Mesothelial cell of epicardium (in vitro differentiated cells): ENCODE measurements at regions not wholly inside any gene's neighbourhood (a gene's known extent, or its start where the extent isn't known, plus 50 kb on each side); places are given as distances from the start of the nearest gene placed in this dataset.

Source experiments
- DNase-seq, 2 experiments: peaks; one replicate each; pipeline ENCODE4 v3.0.0; 2021; ENCODE audit warnings: low spot score in 2 of 2; ENCODE audit not compliant: unreplicated experiment in 2 of 2
- H3K27ac Mint-ChIP-seq: 2 replicates; pipeline ENCODE4 v1.8.0; 2021; ENCODE audit warnings: mixed read lengths
- H3K27me3 Mint-ChIP-seq: 2 replicates; pipeline ENCODE4 v1.8.0; 2021; ENCODE audit warnings: low read depth, mixed read lengths
- H3K36me3 Mint-ChIP-seq: 2 replicates; pipeline ENCODE4 v1.8.0; 2021; ENCODE audit warnings: mixed read lengths
- H3K4me1 Mint-ChIP-seq: 2 replicates; pipeline ENCODE4 v1.8.0; 2021; ENCODE audit warnings: mixed read lengths
- H3K4me3 Mint-ChIP-seq: 2 replicates; pipeline ENCODE4 v1.8.0; 2021; ENCODE audit warnings: mild to moderate bottlenecking, moderate library complexity, mixed read lengths
- H3K9me3 Mint-ChIP-seq: 2 replicates; pipeline ENCODE4 v1.8.0; 2021; ENCODE audit warnings: mixed read lengths
- CTCF ChIP-seq: fragments of 200-600 bp; sonication (generic); IDR thresholded peaks from one replicate; pipeline ENCODE4 v1.5.0; 2021; ENCODE audit warnings: antibody characterized with exemption; ENCODE audit not compliant: unreplicated experiment

GRCh38 chr6:22873513-22874136, 304.3 kb downstream of the HDGFL1 start:
- Mint-ChIP-seq H3K27me3 (no peaks in the 10 kb centered on the region), H3K27ac (peak overlapping the region; percentile 8)
- DNase-seq: no peak

GRCh38 chr6:22875845-22876244, 306.5 kb downstream of the HDGFL1 start:
- DNase-seq: no peak
- no peak overlapping the region for H3K27ac Mint-ChIP-seq
- no peak overlapping the region for H3K4me3 Mint-ChIP-seq
- peaks cover 21% of the 10 kb centered on the region for H3K4me1 Mint-ChIP-seq
- no peaks in the 10 kb centered on the region for H3K36me3 Mint-ChIP-seq
- no peak for TF ChIP-seq CTCF
- H3K27me3 Mint-ChIP-seq: no peaks in the 10 kb centered on the region
- H3K9me3 Mint-ChIP-seq: peaks cover 10% of the 10 kb centered on the region

More at GRCh38 chr6:22873513-22874136, 304.3 kb downstream of the HDGFL1 start:
- H3K4me1 Mint-ChIP-seq: peaks cover 15% of the 10 kb centered on the region
- TF ChIP-seq CTCF: no peak
- H3K36me3 Mint-ChIP-seq: peaks cover 2% of the 10 kb centered on the region
- H3K4me3 Mint-ChIP-seq: no peak overlapping the region
- H3K9me3 Mint-ChIP-seq: peaks cover 16% of the 10 kb centered on the region

DNA sequence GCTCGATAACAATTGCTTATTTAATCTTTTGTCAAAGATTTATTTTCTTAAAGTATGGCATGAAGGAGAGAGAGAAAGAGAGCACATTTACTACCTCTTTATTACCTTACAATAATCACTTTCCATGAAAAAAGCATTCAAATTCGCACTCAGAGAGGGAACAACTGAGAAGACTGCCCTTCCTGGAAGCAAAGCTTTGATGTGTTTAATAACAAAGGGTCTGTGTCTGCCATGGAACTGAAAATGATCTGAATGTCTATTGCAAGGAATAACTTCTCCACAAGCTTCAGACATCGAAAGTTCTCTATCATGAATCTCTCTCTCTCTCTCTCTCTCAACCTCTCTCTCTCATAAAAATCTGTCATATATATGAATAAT, 308.9 kb downstream of the HDGFL1 start:
- H3K27ac Mint-ChIP-seq: peak overlapping the region; percentile 57
- TF ChIP-seq CTCF: no peak
- peaks cover 10% of the 10 kb centered on the region for H3K9me3 Mint-ChIP-seq
- no peak for DNase-seq
- no peak overlapping the region for H3K4me3 Mint-ChIP-seq
- H3K4me1 Mint-ChIP-seq: peaks cover 39% of the 10 kb centered on the region
- H3K36me3 Mint-ChIP-seq: no peaks in the 10 kb centered on the region
- H3K27me3 Mint-ChIP-seq: no peaks in the 10 kb centered on the region

- Mint-ChIP-seq H3K27me3 (no peaks in the 10 kb centered on the region), H3K4me1 (peaks cover 37% of the 10 kb centered on the region), H3K9me3 (peaks cover 10% of the 10 kb centered on the region), H3K27ac (no peak overlapping the region), H3K36me3 (no peaks in the 10 kb centered on the region), H3K4me3 (no peak overlapping the region)
- DNase-seq: no peak
- no peak for TF ChIP-seq CTCF
Measured at GRCh38 chr6:22878706-22879105, 309.3 kb downstream of the HDGFL1 start.

- Mint-ChIP-seq H3K27me3 (no peaks in the 10 kb centered on the region), H3K9me3 (peaks cover 5% of the 10 kb centered on the region), H3K27ac (peak overlapping the region; percentile 95), H3K4me1 (peaks cover 49% of the 10 kb centered on the region), H3K36me3 (no peaks in the 10 kb centered on the region), H3K4me3 (no peak overlapping the region)
- no peak for DNase-seq
- no peak for TF ChIP-seq CTCF
Measured at GRCh38 chr6:22880686-22881433, 311.5 kb downstream of the HDGFL1 start.
